Kidney tubule cell (primary cell): ENCODE measurements at regions not wholly inside any gene's neighbourhood (a gene's known extent, or its start where the extent isn't known, plus 50 kb on each side); places are given as distances from the start of the nearest gene placed in this dataset.
"Not testable (repeated sequence)": the region's sequence is repeated elsewhere in the genome, so short reads cannot be mapped to it uniquely, and the experiment has no call there.

ENCODE experiments used
- DNase-seq: peaks from one replicate; pipeline ENCODE4 v3.0.0-alpha.2; 2018; ENCODE audit warnings: low spot score

- no peak for DNase-seq
These were observed 1007.7 kb upstream of the ATXN7L3B start for GRCh38 chr12:73529954-73530353.

- DNase-seq: no peak
These were observed 1005.9 kb upstream of the ATXN7L3B start for GRCh38 chr12:73531752-73532151.

- no peak for DNase-seq
These were observed 990.2 kb upstream of the ATXN7L3B start for GRCh38 chr12:73547421-73547820.

GRCh38 chr12:73585136-73585535, 952.5 kb upstream of the ATXN7L3B start:
- no peak for DNase-seq

GRCh38 chr12:73589220-73589619, 948.4 kb upstream of the ATXN7L3B start:
- no peak for DNase-seq

- DNase-seq: no peak
These were observed 939.0 kb upstream of the ATXN7L3B start for GRCh38 chr12:73598626-73599025.

GRCh38 chr12:73599268-73599667, 938.4 kb upstream of the ATXN7L3B start:
- DNase-seq: no peak

- DNase-seq: not testable (repeated sequence)
These were observed 931.7 kb upstream of the ATXN7L3B start for GRCh38 chr12:73605925-73606324.

- no peak for DNase-seq
These were observed 925.1 kb upstream of the ATXN7L3B start for GRCh38 chr12:73612551-73612950.

- no peak for DNase-seq
These were observed 914.2 kb upstream of the ATXN7L3B start for GRCh38 chr12:73623421-73623820.

- no peak for DNase-seq
These were observed 912.4 kb upstream of the ATXN7L3B start for GRCh38 chr12:73625226-73625625.

- no peak for DNase-seq
These were observed 908.5 kb upstream of the ATXN7L3B start for GRCh38 chr12:73629171-73629570.

- DNase-seq: no peak
These were observed 907.5 kb upstream of the ATXN7L3B start for GRCh38 chr12:73629893-73630831.

- DNase-seq: no peak
These were observed 905.4 kb upstream of the ATXN7L3B start for GRCh38 chr12:73632191-73632590.

GRCh38 chr12:73632661-73633060, 905.0 kb upstream of the ATXN7L3B start:
- no peak for DNase-seq

- DNase-seq: not testable (repeated sequence)
These were observed 898.2 kb upstream of the ATXN7L3B start for GRCh38 chr12:73639397-73639796.

GRCh38 chr12:73656375-73656774, 881.3 kb upstream of the ATXN7L3B start:
- DNase-seq: no peak

- DNase-seq: peak; percentile 21
These were observed 877.8 kb upstream of the ATXN7L3B start for GRCh38 chr12:73659802-73660201.

GRCh38 chr12:73665193-73665592, 872.4 kb upstream of the ATXN7L3B start:
- no peak for DNase-seq

- DNase-seq: not testable (repeated sequence)
These were observed 866.1 kb upstream of the ATXN7L3B start for GRCh38 chr12:73671550-73671949.

GRCh38 chr12:73677520-73678291, 859.9 kb upstream of the ATXN7L3B start:
- DNase-seq: no peak

GRCh38 chr12:73678335-73678734, 859.3 kb upstream of the ATXN7L3B start:
- DNase-seq: no peak

- no peak for DNase-seq
These were observed 838.3 kb upstream of the ATXN7L3B start for GRCh38 chr12:73699318-73699717.
